ENCODE measurements at regions not wholly inside any gene's neighbourhood (a gene's known extent, or its start where the extent isn't known, plus 50 kb on each side); places are given as distances from the start of the nearest gene placed in this dataset.

GRCh38 chr3:117610156-117610555 is 900.6 kb downstream of the TUSC7 start:
- no peak for TF ChIP-seq POLR2A (IDR thresholded peaks at IDR 0.05; ENCODE audit: extremely low read depth, insufficient read length)
- TF ChIP-seq CTCF (IDR thresholded peaks at IDR 0.05; ENCODE audit: low read depth, low read length), result no peak
